GM18909 (cell line): ENCODE measurements at regions not wholly inside any gene's neighbourhood (a gene's known extent, or its start where the extent isn't known, plus 50 kb on each side); places are given as distances from the start of the nearest gene placed in this dataset.
"Not testable (repeated sequence)": the region's sequence is repeated elsewhere in the genome, so short reads cannot be mapped to it uniquely, and the experiment has no call there.

ENCODE experiments used
- ATAC-seq: cut with Tn5 transposase; IDR thresholded peaks from one replicate; pipeline ENCODE4 v1.9.1; 2021; ENCODE audit warnings: mild to moderate bottlenecking; ENCODE audit not compliant: unreplicated experiment, poor library complexity

DNA sequence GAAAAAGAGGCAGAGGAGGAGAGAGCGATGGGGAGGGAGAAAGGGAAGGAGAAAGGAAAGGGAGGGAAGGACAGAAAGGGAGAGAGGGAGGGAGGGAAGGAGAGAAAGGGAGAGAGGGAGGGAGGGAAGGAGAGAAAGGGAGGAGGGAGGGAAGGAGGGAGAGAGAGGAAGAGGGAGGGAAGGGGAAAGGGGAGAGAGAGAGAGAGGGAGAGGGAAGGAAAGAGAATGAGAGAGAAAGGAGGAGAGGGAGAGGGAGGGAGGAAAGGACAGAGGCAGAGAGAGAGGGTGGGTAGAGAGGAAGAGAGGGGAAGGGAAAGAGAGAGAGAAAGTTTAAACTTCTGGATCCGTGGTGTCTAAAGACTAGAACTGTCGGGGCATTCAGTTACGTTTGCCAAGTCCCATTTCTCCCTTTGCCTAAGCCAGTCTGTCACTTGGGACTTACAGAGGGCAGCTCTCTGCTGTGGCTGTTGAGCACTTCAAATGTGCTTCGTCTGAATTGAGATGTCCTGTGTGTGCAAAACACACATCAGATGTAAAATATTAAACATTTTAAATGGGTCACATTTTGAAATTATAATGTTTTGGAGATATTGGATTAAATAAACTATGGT, 62.6 kb downstream of the PLXNA1 start:
- no peak for ATAC-seq

DNA sequence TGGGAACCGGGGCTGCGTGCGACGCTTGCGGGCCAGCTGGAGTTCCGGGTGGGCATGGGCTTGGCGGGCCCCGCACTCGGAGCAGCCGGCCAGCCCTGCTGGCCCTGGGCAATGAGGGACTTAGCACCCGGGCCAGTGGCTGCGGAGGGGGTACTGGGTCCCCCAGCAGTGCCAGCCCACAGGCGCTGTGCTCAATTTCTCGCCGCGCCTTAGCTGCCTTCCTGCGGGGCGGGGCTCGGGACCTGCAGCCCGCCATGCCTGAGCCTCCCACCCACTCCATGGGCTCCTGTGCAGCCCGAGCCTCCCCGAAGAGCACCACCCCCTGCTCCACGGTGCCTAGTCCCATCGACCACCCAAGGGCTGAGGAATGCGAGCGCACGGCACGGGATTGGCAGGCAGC, 63.8 kb downstream of the PLXNA1 start:
- not testable (repeated sequence) for ATAC-seq

DNA sequence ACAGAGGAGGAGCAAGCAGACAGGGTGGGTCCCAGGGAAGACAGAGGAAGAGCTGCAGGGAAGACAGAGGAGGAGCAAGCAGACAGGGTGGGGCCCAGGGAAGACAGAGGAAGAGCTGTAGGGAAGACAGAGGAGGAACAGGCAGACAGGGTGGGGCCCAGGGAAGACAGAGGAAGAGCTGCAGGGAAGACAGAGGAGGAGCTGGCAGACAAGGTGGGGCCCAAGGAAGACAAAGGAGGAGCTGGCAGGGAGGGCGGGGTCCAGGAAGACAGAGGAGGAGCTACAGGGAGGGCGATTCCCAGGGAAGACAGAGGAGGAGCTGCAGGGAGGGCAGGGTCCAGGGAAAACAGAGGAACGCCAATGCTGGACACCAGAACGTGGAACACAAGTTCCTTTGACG, 66.5 kb downstream of the PLXNA1 start:
- ATAC-seq = no peak

DNA sequence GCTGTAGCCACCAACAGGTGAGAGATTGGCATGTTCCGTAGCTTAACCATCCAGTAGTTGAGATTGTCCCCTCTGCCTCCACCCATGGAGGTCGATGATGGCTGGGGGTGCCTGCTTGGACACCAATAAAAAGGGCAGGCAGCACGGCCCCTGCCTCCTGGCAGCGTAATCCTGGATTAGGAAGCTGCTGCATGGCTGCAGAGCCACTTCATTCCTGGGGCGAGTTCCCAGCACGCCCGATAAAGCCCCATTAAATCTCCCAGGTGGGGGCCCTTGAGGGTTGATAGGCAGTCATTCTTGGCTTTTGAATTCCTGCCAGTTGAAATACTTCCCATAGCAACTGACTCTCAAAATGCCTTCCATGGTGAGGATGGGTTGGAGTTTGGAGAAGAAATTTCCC, 67.8 kb downstream of the PLXNA1 start:
- ATAC-seq = no peak

DNA sequence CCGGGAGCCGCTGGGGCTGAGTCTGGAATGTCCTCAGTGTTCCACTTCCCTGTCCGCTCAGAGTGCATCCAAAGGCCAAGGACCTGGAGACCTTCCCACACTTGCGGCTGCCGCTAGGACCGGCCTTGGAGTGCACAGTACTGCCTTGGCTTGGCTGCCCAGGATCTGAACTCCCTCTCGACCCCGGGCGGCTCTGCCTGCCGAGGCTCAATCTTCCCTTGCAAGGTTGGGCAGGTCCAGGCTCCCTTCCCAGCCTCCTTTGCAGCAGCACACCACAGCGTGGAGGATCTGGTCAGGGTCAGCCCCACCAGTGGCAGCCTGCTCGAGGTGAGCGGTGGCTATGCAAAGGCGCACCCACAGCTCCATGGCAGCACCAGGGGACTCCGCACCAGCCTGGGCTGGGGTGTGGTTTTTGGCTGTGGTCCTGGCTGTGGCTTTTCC, 69.2 kb downstream of the PLXNA1 start:
- no peak for ATAC-seq

DNA sequence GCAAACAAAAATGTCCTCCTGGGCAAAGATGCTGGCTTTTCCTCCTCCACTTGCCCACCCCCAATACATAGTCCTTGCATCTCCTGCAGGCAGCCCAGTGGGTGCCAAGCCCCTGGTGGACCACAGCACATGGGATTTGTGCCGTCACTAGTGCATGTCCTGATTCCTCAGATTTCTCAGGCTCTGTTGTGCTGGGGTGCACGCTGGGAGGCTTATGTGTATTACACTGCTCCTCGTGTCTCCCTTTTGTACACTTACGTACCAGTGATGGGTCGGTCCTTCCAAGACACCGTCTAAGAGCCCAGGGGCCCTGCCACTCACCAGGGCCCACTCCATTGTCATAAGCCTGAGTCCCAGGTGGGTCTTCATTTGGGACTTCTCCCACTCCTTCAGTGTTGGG, 70.1 kb downstream of the PLXNA1 start:
- ATAC-seq = no peak

DNA sequence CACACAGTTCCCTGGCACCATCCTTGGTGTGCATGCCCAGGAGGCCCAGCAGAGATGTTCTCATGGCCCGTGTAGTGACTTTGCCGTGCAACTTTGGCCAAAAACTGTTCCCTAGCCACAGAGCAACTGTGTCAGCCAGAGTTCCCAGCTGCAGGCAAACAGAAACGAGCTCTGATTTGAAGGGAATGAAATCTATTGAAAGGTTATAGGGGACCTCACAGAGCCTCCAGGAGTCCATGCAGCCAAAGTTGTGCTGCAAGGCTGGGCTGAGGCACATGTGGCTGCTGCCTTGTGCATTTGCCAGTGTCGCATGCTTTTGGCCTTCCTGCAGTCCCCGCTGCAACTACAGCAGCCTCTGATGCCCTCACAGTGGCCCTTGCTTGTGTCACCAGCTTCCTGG, 70.5 kb downstream of the PLXNA1 start:
- no peak for ATAC-seq

DNA sequence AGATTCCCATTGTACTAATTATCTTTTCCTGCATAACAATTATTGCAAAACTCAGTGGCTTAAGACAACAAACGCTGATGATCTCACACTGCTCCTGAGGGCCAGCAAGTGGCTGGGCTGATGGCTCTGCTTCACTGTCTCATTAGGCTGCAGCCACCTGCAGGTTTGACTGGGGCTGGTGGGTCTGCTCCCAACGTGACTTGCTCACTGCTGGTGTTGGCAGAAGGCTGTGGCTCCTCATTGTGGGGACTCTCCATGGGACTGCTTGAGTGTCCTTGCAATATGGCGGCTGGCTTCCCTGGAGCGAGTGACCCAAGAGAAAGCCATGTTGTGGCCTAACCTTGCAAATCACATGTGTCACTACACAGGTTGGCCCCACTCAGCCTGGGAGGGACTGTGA, 71.1 kb downstream of the PLXNA1 start:
- no peak for ATAC-seq

DNA sequence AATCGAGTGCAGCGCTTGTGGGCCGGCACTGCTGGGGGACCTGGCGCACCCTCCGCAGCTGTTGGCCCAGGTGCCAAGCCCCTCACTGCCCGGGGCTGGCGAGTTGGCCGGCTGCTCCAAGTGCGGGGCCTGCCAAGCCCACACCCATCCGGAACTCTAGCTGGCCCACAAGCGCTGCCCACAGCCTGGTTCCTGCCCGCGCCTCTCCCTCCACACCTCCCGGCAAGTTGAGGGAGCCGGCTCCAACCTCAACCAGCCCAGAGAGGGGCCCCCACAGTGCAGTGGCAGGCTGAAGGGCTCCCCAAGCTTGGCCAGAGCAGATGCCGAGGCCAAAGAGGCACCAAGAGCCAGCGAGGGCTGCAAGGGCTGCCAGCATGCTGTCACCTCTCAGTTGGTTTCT, 73.4 kb downstream of the PLXNA1 start:
- no peak for ATAC-seq

DNA sequence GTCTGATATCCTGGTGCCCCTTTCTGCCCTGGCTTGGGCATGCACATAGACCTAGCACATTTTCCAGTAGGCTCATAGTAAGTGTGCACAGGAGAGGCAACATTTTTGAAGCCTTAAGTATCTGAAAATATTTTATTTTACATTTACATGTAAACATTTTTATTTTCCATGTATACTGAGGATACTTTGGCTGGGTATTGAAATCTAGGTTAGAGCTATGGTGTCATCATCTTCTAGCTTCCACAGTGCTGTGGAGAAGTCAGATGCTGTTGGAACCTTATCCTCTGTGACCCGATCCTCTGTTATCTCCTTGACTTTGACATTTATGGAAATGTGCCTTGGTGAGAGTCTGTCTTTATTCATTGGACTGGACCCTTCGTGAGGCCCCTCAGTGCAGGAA, 74.1 kb downstream of the PLXNA1 start:
- ATAC-seq = no peak

DNA sequence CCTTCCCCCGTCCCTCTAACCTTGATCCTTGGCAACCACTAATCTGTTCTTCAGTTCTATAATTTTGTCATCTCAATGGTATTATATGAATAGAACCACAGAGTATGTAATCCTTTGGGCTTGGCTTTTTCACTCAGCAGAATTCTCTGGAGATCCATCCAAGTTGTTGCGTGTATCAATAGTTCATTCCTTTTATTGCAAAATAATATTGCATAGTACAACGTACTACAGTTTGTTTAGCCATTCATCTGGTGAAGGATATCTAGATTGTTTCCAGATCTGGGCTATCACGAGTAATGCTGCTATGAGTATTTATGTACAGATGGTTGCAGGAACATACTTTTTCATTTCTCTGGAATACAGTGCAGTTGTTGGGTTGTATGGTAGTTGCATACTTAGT, 76.2 kb downstream of the PLXNA1 start:
- no peak for ATAC-seq

DNA sequence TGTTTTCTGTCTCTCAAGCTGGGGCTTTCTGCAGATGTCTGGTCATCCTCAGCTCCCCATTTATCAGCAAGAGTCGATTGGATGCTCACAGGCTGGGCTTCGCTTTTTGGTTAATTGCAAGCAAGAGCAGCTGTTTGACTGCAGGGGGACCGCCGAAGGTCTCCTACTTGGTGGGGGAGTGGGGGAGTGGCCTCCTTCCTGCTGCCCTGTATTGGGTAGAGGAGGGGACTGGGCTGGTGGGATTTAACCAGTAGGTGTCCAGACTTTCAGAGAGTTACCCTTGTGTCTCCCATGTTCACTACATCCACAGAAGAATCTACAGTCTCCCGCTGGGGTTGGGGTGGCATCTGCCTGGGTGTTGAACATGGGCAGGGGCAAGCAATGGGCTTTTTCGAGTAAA, 78.7 kb downstream of the PLXNA1 start:
- no peak for ATAC-seq

DNA sequence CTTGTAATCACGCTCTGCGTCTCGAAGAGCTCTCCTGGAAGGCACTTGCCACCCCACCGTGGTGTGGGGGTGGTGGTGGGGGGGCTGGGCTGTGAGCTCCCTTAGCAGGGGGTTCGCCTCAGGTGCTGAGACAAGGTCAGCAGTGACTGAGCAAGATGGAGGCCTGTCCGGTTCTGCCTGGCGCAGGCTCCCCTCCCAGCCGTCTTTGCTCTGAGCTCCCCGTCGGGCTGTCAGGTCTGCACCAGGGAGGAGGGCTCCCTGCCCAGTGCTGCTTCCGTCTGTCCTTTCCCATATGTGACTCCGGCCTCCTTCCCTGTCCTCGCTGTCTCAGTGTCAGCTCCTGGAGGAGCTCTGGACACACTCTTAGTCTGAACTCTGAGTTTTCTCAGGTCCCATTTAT, 80.0 kb downstream of the PLXNA1 start:
- no peak for ATAC-seq

DNA sequence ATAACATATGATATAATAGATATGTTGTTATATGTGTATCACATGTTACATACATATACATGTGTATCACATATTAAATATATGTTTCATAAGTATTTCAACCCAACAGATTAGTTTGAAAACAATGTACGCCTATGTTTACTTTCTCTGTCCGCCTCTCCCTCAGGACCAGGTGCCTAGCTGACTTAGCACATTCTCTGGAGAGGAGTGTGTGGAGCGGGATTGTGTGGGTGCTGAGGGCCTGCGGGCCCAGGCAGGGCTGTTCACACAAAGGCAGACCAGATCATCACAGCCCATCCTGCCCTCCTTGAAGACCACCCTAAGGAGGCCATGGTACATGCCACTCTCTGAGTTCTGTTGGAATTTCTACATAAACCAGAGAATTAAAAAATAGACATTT, 81.0 kb downstream of the PLXNA1 start:
- no peak for ATAC-seq

DNA sequence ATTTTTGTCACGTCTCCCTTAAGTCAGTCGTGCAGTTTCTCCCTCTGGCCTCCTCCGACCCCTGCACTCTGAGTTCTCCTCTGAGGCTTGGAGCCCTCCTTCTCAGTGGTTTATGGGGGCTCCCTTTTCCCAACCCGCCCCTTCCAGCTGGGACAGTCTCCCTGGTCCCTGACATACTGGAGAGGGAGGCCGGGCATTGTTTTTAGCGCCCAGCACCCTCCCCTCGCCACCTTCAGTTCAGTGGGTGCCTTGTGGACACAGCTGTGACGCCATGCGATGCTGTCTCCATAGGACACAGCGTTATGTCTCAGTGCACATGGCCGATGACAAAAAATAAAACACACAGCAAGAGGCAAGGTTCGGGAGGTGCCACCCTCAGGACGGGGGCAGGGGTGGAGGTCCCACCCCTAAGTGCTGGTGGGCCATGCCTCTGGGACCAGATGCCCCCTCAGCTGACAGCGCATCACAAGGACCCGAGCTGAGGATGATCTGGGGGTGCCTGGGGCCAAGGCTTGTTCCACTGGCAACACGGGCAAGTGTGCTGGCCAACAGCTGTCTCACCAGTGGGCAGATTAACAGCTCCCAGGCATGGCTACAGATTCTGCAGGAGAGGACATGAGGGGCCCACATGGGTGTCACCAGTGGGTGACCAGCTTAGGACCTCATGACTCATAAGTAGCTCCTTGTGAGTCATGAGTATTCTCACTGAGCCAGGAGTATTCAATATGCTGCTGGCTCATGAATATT, 81.6 kb downstream of the PLXNA1 start:
- ATAC-seq = no peak

DNA sequence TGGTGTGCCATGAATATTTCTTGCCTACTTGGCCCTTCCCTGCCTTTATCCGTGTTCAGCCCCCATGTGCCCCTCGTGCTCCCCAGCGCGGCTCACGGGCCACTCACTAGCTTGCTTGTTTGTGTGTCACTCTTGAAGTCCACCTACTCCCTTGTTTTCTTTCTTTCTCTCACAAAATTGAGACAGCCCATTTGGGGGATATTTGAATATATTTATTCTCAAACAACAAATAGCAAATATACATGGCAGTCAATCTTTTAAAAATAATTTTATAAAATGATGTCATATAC, 82.2 kb downstream of the PLXNA1 start:
- no peak for ATAC-seq

DNA sequence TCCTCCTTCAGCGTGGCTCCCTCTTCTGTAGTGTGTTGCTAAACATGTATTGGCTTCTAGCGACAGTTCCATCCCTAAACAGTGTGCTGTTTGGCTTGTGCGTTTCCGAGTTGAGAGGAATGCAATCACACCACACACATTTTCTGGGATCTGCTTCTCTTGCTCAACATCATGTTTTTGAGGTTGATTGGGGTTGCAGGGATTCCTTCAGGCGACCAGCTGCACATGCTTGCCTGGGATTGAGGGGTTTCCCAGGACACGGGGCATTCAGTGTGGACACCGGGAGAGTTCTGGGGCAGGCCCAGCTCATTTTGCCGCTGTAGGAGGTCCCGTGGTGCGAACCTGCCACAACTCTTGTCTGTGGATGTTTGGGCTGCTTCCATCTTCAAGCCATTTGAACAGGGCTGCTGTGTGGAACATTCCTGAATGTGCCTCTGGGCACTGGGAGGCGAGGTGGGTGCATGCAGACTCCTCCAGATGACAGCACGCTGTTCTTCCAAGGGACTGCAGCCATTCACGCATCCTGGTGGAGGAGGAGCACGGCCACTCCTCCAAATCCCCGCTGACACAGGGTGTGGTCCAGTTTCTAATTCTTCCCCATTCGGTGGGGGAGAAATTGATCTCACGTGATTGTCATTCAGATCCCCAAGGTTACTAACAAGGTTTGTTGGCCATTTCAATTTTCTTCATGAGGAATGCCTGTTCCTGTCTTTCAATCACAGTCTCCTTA, 82.8 kb downstream of the PLXNA1 start:
- ATAC-seq = no peak

DNA sequence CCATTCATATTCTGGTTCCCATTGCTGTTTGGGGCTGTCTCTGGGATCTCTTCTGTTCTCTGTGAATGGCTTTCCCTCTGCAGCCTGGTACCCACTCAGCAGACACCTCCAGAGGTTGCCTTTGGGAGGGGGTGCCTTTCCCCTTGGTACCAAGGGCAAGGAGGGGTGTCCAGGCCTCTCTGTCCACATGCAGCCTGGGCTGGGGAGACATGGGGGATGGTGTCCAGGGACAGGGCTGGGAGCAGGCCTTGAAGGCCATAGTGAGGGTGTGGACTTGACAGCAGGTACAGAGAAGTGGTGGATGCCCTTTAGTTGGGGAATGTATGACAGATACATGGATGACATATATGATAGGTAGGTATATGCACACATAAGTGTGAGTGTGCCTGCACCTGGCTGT, 83.7 kb downstream of the PLXNA1 start:
- no peak for ATAC-seq

DNA sequence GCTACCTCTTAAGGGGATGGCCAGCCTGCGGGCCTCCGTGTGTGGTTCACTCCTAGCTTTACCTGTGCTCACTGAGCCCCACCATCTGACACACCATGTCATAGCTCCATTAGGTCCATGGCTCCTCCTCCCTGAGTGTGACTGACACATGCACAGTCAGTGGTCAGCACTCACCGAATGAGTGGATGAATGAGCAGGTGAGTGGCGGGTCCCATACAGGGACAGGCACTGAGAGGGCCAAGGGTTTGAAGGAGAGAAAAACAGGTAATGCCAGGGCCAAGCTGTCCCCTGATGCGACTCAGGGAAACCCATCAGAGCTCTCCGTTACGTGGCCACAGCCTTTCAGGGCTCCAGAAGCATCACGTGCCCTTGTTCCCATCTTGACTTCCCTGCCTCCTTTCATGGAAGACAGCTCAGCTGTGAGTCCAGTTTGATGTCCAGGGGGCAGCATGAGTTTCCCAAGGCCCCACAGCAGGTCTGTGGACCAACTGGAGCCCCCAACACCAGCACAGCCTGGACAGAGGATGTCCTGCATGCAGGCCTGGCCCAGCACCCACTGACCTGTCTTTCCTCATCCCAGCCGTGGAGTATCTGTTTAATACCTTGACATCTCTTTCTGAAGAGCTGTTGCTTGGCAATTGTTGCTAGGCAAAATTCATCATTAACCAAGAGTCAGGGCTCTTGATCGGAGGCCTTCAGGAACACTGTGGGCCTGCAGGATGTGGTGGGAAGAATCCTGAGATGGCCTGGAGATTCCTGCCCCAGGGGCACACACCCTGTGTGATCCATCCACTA, 84.4 kb downstream of the PLXNA1 start:
- ATAC-seq = no peak

DNA sequence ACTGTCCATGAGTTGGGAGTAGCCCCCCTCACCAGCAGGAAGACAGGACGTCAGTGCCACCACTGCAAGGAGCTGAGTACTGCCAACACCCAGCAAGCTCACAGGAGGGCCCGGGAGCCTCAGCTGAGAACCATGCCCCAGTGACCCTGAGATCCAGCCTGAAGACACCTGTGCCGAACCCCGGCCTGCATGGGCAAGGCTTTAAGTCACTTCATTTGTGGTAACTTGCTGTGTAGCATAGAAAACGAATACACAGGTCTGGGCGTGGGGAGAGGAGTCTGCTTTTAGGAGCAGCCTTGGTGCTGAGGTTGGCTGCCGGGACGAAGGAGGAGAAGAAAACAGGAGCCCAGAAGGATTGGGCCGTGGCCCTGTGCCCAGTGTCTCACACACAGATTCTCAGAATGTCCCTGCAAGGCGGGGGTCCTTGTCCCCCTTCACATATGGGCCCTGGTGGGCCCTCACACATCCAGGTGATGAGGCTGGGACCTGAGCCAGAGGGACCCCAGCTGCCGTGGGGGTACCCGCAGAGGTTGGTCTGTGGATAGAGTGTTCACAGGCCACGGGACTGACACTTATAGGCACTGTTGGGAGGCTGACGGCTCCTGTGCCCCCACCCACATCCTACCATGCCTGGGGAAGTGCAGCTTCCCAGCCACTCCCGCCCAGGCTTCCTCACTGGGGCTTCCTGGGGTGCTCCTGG, 85.3 kb downstream of the PLXNA1 start:
- ATAC-seq = no peak
